ENCODE measurements at regions not wholly inside any gene's neighbourhood (a gene's known extent, or its start where the extent isn't known, plus 50 kb on each side); places are given as distances from the start of the nearest gene placed in this dataset.

- TF ChIP-seq CTCF (IDR thresholded peaks at IDR 0.05) = no peak
- no peak for TF ChIP-seq POLR2A (IDR thresholded peaks at IDR 0.05)
These were observed 418.4 kb upstream of the FSTL5 start for GRCh38 chr4:162582180-162582579.

Measured in uterus (tissue), 2 donors.